ENCODE measurements at regions not wholly inside any gene's neighbourhood (a gene's known extent, or its start where the extent isn't known, plus 50 kb on each side); places are given as distances from the start of the nearest gene placed in this dataset.
"Not testable (repeated sequence)": the region's sequence is repeated elsewhere in the genome, so short reads cannot be mapped to it uniquely, and the experiment has no call there.

DNA sequence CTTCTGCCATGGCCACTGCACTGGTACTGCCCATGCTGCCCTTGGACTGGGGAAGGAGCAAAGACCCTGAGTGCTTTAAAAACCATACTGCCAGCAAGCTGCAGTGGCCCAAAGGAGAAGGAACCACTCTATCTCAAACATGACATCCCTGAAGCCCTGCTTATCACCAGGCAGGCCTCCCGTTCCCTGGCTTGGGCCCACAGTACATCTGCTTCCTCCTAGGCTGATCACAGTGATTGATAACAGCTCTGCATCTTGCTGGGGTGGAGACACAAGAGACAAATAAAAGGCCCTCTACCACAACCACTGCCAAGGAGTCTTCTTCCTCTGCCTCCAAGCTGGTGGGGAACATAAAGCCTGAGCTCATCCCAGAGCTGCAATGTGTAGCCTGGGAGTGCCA is 567.5 kb downstream of the TRHDE start:
- FAIRE-seq = no peak
- no peak for DNase-seq (ENCODE audit: insufficient read length, low spot score)

DNA sequence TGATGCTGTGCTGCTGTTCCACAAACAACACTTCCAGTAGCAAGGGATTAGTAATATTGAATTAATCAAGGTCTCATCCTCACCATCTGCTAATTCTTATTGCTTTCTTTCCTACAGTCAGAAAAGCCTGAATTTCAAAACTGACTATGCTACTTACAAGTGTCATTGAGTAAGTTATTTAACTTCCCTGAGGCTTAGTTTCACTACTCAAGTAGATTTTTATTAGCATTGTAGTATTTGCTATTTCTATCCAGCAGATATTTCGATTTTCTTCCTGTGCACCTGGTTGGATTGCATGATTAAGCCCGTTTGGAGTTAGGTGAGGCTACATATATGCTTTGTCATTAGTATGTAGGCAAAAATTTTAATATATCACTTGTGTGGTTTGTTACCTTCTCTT is 591.5 kb downstream of the TRHDE start:
- FAIRE-seq (no peak), DNase-seq (ENCODE audit: insufficient read length, low spot score) (no peak)

DNA sequence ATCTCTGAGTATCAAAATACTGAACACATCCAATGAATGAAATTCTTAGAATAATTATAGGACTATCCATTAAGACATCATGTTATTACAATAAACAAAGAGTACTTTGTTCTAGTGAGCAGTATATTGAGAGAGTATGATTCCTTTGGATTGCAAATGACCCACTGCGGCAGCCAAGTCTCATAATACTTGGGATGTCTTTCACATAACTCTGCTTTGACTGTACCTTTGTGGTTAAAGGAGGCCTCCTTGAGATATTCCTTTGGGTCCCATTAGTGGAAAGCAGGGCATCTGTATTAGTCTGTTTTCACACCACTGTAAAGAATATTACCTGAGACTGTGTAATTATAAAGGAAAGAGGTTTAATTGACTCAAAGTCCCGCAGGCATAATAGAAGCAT is 593.8 kb downstream of the TRHDE start:
- no peak for FAIRE-seq
- DNase-seq (ENCODE audit: insufficient read length, low spot score) = no peak

DNA sequence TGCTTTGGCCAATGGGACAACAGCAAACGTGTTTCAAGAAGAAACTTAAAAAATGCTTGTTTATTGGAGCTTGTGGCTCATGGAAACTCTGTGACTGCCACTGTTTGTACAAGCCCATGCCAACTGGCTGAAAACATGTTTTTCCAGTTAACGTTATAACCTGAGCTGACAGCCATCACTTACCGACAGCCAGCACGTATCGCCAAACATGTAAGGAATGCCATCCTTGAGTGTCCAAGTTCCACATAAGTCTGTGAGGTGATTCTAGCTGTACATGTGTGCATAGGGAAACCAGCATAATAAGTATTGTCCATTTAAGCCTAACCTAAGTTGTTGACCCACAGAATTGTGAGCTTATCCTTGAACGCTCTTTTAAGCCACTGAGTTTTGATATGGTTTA is 596.9 kb downstream of the TRHDE start:
- DNase-seq (ENCODE audit: insufficient read length, low spot score) = no peak

DNA sequence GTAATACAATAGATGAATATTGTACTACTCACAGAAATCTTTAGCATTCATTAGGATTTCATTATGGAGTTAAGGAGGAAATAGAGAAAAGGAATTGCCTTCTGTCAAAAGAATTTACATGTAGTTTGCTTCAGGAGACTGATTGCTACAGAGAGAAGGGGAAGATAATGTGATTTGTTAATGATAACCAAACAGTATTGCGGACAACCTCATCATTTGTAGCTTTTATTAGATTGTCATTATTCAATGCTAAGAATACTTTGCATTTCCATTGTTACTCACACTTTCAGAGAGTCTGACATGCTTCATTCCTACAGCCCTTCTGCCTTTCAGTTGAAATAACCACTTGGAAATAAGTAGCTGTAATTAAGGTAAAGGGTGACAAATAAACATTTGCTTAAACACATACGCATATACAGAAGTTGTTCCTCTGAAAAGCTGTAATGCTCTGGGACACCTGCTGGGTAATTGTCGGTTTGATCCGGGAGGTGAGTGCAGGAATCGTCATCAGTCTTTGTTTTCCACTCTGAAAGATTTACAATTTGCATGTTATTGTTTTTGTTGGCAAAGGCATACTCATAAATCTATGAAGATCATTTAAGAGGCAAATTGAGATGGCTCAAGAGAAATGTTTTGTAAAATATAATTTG is 600.2 kb downstream of the TRHDE start:
- DNase-seq (ENCODE audit: insufficient read length, low spot score) (no peak), FAIRE-seq (no peak)

More for the DNA sequence above, 596.9 kb downstream of the TRHDE start:
- FAIRE-seq = no peak

DNA sequence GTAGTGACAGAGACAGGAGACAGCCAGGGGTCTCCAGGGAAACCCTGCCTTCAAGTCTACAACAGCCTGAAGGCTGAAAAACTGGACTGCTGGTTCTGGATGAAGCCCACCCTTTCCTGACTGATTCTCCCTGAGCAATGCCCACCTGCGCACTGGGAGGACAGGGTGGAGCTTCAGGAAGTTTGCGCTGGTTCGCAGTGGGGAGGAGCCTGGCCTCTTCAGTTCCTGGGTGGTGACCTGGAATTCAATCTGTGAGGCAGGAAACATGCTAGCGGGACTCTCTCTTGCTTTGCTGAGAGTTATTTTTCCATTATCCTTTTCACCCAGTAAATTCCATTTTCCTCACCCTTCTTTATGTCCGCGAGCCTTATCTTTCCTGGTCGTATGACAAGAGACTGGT is 600.8 kb downstream of the TRHDE start:
- FAIRE-seq (no peak), DNase-seq (ENCODE audit: insufficient read length, low spot score) (no peak)

DNA sequence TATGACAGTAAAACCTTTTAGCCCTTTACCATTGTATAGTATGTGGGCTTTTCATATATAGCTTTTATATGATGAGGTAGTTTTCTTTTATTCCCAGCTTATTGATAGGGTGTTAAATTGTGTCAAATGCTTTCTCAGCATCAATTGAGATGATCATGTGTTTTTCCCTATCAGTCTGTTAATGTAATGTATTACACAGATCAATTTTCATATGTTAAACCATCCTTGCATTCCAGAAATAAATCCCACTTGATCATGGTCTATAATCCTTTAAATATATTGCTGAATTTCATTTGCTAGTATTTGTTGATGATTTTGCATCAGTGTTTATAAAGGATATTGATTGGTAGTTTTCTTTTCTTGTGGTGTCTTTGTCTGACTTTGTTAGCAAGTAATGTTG is 603.9 kb downstream of the TRHDE start:
- no peak for FAIRE-seq
- no peak for DNase-seq (ENCODE audit: insufficient read length, low spot score)

DNA sequence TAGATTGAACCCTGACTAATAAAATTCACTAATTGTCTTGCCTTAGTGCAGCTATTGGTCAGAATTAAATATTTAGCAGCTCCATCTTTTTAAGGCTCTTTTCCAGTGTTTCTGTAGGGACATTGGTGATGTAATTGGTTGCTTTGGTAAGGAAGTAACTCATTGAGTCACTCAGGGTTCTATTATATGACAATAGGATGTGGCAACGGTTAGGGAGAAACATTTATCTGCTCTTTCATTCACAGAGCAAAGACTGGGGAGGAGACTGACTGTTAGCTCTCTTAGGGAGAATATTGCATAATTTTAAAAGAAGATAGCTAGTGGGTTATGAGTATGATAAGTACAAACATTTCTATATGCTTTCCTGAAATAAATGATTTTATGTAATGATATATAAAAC is 616.5 kb downstream of the TRHDE start:
- FAIRE-seq (no peak), DNase-seq (ENCODE audit: insufficient read length, low spot score) (no peak)

DNA sequence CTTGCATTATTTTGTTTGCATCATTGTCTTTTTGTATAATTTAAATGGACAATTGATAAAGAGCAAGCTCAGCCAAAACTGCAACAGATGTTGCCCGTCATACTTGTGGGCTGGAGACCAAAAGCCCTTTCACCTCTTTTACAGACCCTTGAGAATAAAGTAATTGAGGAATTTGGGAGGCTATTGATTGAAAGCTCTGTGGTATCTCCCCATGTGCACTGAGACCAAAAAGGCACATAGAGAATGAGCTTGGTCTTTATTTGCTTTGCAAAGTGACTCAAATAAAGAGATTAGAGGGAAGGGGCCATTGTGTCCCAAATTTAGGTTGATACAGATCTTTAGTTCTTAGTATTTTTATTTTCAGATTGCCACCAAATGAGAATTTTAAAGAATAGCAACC is 617.6 kb downstream of the TRHDE start:
- DNase-seq (ENCODE audit: insufficient read length, low spot score) (no peak), FAIRE-seq (no peak)

DNA sequence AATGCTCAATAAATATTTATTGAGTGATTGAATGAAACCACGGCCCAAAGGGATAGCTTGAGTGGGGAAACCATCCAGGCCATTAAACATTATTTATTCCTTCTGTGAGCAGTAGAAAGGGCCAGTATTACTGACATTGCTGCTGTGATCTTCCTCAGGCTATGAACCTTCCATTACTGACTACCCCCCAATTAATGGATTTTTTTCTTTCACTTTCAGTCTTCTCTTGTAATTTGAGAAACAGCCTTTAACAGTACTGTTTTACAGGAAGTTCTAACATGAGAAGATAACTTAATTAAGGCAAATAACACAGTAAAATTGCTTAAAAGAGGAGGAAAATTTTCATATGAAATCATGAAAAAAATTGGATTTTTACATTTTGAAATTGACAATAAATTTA is 629.5 kb downstream of the TRHDE start:
- FAIRE-seq (no peak), DNase-seq (ENCODE audit: insufficient read length, low spot score) (no peak)

DNA sequence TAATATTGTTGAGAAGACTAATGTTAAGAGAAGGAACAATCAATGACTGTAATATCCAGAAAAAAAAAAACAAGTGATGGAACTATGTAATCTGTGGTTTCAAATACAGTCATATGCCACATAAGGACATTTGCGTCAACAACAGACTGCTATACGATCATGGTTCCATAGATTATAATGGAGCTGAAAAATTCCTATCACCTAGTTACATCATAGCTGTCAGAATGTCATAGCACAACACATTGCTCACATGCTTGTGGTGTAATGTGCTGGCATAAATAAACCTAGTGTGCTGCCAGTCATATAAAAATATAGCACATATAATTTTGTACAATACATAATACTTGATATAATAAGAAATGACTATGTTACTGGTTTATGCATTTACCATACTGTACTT is 653.5 kb downstream of the TRHDE start:
- DNase-seq (ENCODE audit: insufficient read length, low spot score) (no peak), FAIRE-seq (no peak)

DNA sequence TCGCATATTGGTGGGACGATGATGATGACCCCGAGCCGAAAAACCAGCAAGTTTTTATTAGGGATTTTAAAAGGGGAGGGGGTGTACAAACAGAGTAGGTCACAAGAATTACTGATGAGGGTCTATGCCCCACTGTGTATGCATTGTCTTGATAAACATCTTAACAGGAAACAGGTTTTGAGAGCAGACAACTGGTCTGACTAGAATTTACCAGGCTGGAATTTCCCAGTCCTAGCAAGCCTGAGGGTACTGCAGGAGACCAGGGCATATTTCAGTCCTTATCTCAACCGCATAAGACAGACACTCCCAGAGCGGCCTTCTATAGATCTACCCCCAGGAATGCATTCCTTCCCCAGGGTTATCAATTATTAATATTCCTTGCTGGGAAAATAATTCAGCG is 659.7 kb downstream of the TRHDE start:
- FAIRE-seq; DNase-seq (ENCODE audit: insufficient read length, low spot score): not testable (repeated sequence)

DNA sequence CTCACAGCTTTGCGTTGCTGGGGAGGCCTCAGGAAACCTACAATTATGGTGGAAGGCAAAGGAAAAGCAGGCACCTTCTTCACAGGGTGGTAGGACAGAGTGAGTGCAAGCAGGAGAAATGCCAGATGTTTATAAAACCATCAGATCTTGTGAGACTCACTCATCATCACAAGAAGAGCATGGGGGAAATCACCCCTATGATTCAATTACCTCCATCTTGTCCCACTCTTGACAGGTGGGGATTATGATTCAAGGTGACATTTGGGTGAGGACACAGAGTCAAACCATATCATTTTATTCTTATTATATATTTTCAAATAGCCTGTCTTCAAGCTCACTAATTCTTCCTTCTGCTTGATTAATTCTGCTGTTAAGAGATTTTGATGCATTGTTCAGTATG is 665.3 kb downstream of the TRHDE start:
- FAIRE-seq = no peak
- DNase-seq (ENCODE audit: insufficient read length, low spot score) = no peak

DNA sequence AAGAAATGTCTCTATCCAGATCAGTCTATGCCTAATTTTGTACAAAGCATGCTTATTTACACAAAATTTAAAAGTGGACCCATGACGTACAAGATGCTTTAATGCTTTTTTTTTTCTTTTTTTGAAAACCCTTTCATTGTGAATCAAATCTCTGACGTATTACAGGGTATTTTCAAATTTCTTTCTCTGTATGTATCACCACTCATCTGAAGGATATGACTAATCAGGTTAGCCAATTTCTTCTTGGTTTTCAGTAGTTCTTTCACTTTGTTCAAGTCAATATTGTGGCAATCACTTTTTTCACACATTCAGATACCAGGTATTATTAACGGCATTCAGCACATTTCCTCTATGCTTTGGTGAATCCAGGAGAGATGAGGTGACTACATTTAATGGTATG is 685.3 kb downstream of the TRHDE start:
- FAIRE-seq (no peak), DNase-seq (ENCODE audit: insufficient read length, low spot score) (no peak)

DNA sequence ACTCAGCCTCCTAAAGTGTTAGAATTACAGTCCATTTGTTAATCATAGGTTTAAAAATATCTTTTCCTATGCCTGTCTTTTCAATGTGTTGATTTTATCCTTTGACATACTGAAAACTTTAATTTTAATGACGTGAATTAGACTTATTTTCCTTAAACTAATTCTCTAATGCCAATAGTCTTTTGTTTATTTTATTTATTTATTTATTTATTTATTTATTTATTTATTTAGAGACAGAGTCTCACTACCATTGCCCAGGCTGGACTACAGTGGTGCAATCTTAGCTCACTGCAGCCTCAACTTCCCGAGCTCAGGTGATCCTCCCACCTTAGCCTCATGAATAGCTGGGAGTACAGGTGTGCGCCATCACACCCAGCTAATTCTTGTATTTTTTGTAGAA is 694.5 kb downstream of the TRHDE start:
- FAIRE-seq = no peak
- no peak for DNase-seq (ENCODE audit: insufficient read length, low spot score)

DNA sequence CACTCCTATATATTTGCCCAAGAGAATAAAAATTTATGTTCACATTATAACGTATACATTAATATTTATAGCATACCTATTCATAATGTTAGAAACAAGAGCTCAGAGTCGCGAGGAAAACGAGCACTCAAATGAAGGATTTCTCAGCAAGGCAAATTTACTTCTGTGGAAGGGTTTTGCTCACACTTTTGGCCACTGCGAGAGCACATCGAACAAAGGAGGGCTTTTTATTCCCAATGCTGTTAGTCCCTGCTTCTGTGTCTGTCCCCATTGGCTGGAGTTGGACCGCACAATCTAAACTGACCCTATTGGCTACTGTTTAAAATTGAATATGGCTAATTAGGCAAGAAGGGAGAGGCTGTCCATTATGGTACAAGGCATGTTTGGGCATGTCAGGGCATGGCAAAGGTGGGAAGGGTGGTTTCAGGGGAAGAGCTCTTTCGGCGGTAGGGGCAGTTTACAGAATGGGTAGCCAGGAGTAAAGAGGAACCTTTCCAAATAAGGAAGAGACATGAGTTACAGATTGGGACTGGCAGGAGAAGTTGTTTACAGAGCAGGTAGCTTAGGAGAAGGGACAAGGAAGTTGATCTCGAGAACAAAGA is 702.9 kb downstream of the TRHDE start:
- FAIRE-seq (no peak), DNase-seq (ENCODE audit: insufficient read length, low spot score) (no peak)

DNA sequence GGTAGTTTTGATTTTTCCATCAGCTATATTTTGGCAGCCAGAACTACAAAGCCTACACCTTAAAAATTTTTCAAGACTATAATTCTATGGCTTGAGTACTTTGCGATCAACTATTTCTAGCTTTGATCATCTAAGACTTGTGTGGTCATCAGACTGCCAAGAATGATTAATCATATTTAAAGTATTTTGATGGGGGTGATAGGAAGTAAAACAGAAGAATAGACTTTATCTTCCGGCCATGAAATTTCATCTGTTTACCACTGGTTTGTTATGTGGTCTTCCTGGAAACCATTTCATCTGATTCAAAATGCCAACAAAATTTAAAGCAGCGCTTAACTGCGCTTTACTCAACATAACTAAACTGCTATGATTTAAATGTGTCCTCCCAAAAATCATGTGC is 706.8 kb downstream of the TRHDE start:
- FAIRE-seq (no peak), DNase-seq (ENCODE audit: insufficient read length, low spot score) (no peak)

DNA sequence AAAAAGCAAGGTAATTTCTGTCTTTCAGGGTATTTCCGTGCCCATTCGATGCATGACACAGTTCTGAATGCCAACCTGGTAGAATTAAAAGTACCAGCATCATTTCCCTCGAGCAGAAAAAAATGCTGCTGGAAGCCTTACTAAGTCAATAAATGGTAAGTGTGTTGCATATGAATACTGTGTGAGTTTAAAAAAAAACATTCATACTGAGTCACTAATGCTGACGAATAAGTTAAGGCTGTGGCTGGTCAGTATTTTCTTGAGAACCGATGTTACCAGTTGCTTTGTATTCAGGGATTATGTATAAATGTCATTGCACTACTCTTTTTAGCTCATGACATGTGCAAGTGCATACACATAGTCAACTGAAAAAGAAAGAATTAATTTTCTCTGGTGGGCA is 710.2 kb downstream of the TRHDE start:
- no peak for FAIRE-seq

DNA sequence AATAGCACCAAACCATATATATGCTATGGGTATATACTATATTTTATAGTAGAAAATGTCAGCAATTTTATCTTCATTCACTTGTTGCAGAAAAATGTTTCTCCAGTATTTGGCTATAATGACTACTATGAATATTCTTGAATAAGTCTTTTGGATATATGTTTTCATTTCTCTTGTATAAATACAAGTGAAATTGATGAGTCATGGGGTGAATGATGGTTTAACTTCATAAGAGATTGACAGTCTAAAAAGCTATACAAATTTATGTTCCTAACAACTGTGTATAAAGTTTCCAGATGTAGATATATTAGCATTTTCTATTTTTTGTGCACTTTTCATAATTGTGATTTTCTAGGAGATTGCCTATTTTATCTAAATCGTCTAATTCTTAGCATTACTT is 714.8 kb downstream of the TRHDE start:
- no peak for FAIRE-seq
- no peak for DNase-seq (ENCODE audit: insufficient read length, low spot score)

More for the DNA sequence above, 710.2 kb downstream of the TRHDE start:
- no peak for DNase-seq (ENCODE audit: insufficient read length, low spot score)

DNA sequence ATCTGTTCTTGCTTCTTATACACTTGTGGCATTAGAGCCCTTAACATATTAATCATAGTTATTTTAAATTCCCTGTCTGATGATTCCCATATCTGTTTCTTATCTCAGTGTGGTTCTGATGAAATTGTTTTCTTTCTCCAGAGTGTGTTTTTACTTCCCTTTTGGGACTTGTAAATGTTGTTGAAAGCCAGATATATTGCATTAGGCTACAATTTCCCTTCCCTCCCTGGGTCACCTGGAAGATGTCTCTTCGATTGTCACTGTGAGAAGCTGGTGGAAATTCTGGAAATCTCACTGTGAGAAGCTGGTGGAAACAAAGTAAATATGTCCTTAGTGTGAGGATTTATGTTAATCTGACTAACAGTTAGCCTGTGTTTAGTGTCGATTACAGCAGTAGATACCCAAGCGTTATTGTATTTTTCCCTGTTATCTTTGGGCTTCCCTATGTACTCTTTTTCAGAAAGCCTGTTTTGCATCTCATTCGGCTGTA is 717.3 kb downstream of the TRHDE start:
- no peak for DNase-seq (ENCODE audit: insufficient read length, low spot score)
- no peak for FAIRE-seq

DNA sequence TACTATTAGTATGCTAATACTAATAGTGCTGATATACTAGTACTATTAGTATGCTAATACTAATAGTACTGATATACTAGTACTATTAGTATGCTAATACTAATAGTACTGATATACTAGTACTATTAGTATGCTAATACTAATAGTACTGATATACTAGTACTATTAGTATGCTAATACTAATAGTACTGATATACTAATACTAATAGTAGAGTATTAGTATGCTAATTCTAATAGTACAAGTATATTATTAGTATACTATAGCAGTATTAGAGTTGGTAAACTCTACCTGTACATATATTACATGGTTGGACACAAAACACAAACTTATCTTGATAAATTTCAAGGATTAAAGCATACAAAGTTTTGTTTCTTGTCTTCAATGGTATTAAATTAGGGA is 722.9 kb downstream of the TRHDE start:
- not testable (repeated sequence) for FAIRE-seq; DNase-seq (ENCODE audit: insufficient read length, low spot score)

DNA sequence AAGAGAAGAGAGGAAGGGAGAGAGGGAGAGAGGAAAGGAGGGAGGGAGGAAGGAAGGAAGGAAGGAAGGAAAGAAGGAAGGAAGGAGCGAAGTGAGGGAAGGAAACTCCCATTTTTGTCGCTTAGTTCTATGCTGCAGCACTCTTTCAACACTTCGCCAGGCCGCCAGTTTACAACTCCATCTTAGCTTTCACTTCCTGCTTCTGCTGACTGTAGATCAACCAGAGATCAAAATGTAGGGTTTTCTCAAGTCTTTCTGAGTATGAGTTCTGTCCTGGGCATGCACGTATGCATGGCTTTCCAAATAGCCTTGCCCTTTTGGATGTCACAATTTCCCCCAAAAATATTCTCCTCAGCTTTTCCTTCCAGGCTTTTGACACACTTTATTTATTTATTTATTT is 723.4 kb downstream of the TRHDE start:
- FAIRE-seq (no peak), DNase-seq (ENCODE audit: insufficient read length, low spot score) (no peak)

DNA sequence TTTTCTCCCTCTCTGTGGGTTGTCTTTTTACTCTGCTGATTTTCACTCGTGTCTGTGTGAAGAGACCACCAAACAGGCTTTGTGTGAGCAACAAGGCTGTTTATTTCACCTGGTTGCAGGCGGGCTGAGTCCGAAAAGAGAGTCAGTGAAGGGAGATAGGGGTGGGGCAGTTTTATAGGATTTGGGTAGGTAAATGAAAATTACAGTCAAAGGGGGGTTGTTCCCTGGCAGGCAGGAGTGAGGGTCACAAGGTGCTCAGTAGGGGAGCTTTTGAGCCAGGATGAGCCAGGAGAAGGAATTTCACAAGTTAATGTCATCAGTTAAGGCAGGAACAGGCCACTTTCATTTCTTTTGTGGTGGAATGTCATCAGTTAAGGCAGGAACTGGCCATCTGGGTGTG is 729.6 kb downstream of the TRHDE start:
- not testable (repeated sequence) for DNase-seq (ENCODE audit: insufficient read length, low spot score); FAIRE-seq

All from HTR-8/SVneo (cell line).